Body of pancreas (tissue), 4 donors: ENCODE measurements at regions not wholly inside any gene's neighbourhood (a gene's known extent, or its start where the extent isn't known, plus 50 kb on each side); places are given as distances from the start of the nearest gene placed in this dataset.
"Not testable (repeated sequence)": the region's sequence is repeated elsewhere in the genome, so short reads cannot be mapped to it uniquely, and the experiment has no call there.

Experiments used
- POLR2A ChIP-seq, 3 donors: fragments of 450-650 bp; IDR thresholded peaks; one replicate each; pipeline ENCODE4 v1.6.1; 2016; ENCODE audit warnings: antibody characterized with exemption in 3 of 3, mild to moderate bottlenecking in 2 of 3
- TF ChIP-seq, protein P1 (sequence below), 7 experiments: fragments of 450-650 bp in 4 of 7; fragments of 200-600 bp in 3 of 7; sonication (generic) in 3 of 7; IDR thresholded peaks; one replicate each; pipeline ENCODE4 v1.5.1; 2016 to 2019; ENCODE audit warnings: antibody characterized with exemption in 7 of 7

DNA sequence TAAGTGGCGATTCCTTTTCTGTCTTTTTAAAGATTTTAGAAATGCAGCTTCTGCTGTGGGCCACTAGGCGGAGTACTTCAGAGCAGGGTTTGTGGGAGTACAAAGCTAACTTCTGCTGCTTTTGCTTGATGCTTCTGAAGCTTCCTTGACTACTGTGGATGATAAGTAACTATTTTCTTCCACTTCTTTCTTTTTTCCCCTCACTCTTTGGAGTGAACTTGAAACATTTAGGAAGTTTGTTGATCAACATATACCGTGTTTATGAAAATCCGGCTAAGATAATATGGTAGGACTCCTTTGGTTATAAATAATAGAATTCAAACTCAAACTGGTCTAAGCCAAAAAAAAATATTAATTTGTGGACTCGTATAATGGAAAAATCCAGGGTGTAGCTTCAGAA, 1403.6 kb downstream of the FOXD4L5 start:
- TF ChIP-seq, protein P1, sequence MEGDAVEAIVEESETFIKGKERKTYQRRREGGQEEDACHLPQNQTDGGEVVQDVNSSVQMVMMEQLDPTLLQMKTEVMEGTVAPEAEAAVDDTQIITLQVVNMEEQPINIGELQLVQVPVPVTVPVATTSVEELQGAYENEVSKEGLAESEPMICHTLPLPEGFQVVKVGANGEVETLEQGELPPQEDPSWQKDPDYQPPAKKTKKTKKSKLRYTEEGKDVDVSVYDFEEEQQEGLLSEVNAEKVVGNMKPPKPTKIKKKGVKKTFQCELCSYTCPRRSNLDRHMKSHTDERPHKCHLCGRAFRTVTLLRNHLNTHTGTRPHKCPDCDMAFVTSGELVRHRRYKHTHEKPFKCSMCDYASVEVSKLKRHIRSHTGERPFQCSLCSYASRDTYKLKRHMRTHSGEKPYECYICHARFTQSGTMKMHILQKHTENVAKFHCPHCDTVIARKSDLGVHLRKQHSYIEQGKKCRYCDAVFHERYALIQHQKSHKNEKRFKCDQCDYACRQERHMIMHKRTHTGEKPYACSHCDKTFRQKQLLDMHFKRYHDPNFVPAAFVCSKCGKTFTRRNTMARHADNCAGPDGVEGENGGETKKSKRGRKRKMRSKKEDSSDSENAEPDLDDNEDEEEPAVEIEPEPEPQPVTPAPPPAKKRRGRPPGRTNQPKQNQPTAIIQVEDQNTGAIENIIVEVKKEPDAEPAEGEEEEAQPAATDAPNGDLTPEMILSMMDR (IDR thresholded peaks at IDR 0.05), result not testable (repeated sequence)
- TF ChIP-seq POLR2A (IDR thresholded peaks at IDR 0.05), result not testable (repeated sequence)
